K562 (cell line): ENCODE measurements at regions not wholly inside any gene's neighbourhood (a gene's known extent, or its start where the extent isn't known, plus 50 kb on each side); places are given as distances from the start of the nearest gene placed in this dataset.

Experiments
- ATAC-seq: fragments of 200-7000 bp; cut with Tn5 transposase; 3 replicates; pipeline ENCODE4 v1.9.1; 2020; ENCODE audit warnings: moderate library complexity
- BruUV-seq: library from RNA; stranded (reverse); fragments of 400-500 nt; replicated peaks from 2 replicates; lab custom pipeline; 2021; lab: Mats Ljungman, UMichigan
- CTCF ChIA-PET: fragments of 300-600 bp; formaldehyde crosslinking; extraction: SDS; loops from one replicate; lab custom pipeline; 2021; ENCODE audit warnings: low intra/inter-chr PET ratio; lab: Yijun Ruan, JAX
- POLR2A ChIA-PET: fragments of 300-600, 350-650 bp; sonication (Branson Sonifier 250); formaldehyde crosslinking; extraction: SDS; loops from one replicate; lab custom pipeline; 2021; ENCODE audit warnings: antibody characterized with exemption, inconsistent platforms; lab: Yijun Ruan, JAX
- DNase-seq, 4 experiments: peaks; one replicate each; pipeline versions ENCODE4 v3.0.0 to v3.0.0-alpha.2; 2011 to 2018; ENCODE audit warnings: low spot score in 3 of 4, mixed read lengths in 3 of 4; ENCODE audit errors: extremely low read depth in 1 of 4
- FAIRE-seq: peaks from 2 replicates; lab custom pipeline; 2011; peaks lifted over from hg19 to GRCh38; lab: Jason Lieb, UNC
- H2AFZ ChIP-seq: 2 replicates; pipeline ENCODE4 v1.6.0; 2011; ENCODE audit warnings: low read depth, low read length, control low read depth, inconsistent platforms
- H3K27ac ChIP-seq: fragments of 200-600 bp; 3 replicates; pipeline ENCODE4 v1.8.0; 2011; ENCODE audit warnings: low read depth, mild to moderate bottlenecking, control low read depth, inconsistent platforms, low read length, moderate library complexity, mixed read lengths; ENCODE audit errors: extremely low read depth
- H3K27me3 ChIP-seq, 2 experiments: fragments of 300-600 bp in 1 of 2; 2 replicates in 1 of 2; 3 replicates in 1 of 2; pipeline versions ENCODE4 v1.6.0 to v1.8.0; 2011; ENCODE audit warnings: inconsistent platforms in 2 of 2, low read length in 2 of 2, mild to moderate bottlenecking in 1 of 2, mixed read lengths in 1 of 2, moderate library complexity in 1 of 2; ENCODE audit not compliant: control insufficient read depth in 2 of 2, insufficient read depth in 2 of 2
- H3K36me3 ChIP-seq: fragments of 300-600 bp; 3 replicates; pipeline ENCODE4 v1.8.0; 2011; ENCODE audit warnings: mild to moderate bottlenecking, low read length, inconsistent platforms; ENCODE audit not compliant: control insufficient read depth, insufficient read depth
- H3K4me1 ChIP-seq, 2 experiments: fragments of 200-600 bp in 1 of 2; replicated peaks in 1 of 2; 2 replicates in 1 of 2; 3 replicates in 1 of 2; pipeline versions ENCODE4 v1.5.1 to v1.8.0; 2011; ENCODE audit warnings: inconsistent platforms in 2 of 2, low read length in 2 of 2, mild to moderate bottlenecking in 1 of 2, mixed read lengths in 1 of 2, moderate library complexity in 1 of 2; ENCODE audit not compliant: control insufficient read depth in 2 of 2, insufficient read depth in 2 of 2
- H3K4me2 ChIP-seq: 2 replicates; pipeline ENCODE4 v1.6.1; 2011; ENCODE audit warnings: low read length, control low read depth, inconsistent platforms, mixed read lengths; ENCODE audit not compliant: insufficient read depth
- H3K4me3 ChIP-seq: fragments of 200-600 bp; sonication (generic), shearing (Covaris generic); 2 replicates; pipeline ENCODE4 v1.5.1; 2016; ENCODE audit warnings: control low read depth, inconsistent platforms
- H3K79me2 ChIP-seq: fragments of 200-600 bp; 3 replicates; pipeline ENCODE4 v1.8.0; 2011; ENCODE audit warnings: low read length, inconsistent platforms; ENCODE audit not compliant: control insufficient read depth, insufficient read depth
- H3K9ac ChIP-seq, 2 experiments: 2 replicates each; pipeline versions ENCODE4 v1.6.0 to v1.6.1; 2011; ENCODE audit warnings: low read depth in 2 of 2, low read length in 2 of 2, control low read depth in 1 of 2, inconsistent platforms in 1 of 2, mild to moderate bottlenecking in 1 of 2, mixed read lengths in 1 of 2; ENCODE audit not compliant: insufficient read depth in 1 of 2
- H3K9me1 ChIP-seq: one replicate; pipeline ENCODE4 v1.6.0; 2011; ENCODE audit warnings: inconsistent platforms, mild to moderate bottlenecking, low read length, moderate library complexity; ENCODE audit not compliant: control insufficient read depth, insufficient read depth
- H3K9me3 ChIP-seq: replicated peaks from 2 replicates; pipeline ENCODE4 v1.5.1; 2011; ENCODE audit warnings: low read depth, low read length, inconsistent platforms; ENCODE audit not compliant: control insufficient read depth, insufficient read depth
- H4K20me1 ChIP-seq: replicated peaks from 2 replicates; pipeline ENCODE4 v1.6.1; 2011; ENCODE audit warnings: low read length, inconsistent platforms, mixed read lengths; ENCODE audit not compliant: control insufficient read depth, insufficient read depth
- CEBPG ChIP-seq, 3 experiments: fragments of 200-800 bp in 1 of 3; sonication (Bioruptor generic) in 1 of 3; sonication (generic) in 1 of 3; formaldehyde crosslinking in 1 of 3; IDR thresholded peaks in 2 of 3; conservative IDR thresholded peaks in 1 of 3; 2 replicates each; pipeline versions ENCODE4 v1.6.1 to v1.8.0; 2016 to 2022; ENCODE audit warnings: missing compliant biosample characterization in 2 of 3, missing genetic modification characterization in 2 of 3, mild to moderate bottlenecking in 1 of 3, missing genetic modification reagents in 1 of 3
- CHD7 ChIP-seq: fragments of 200-600 bp; sonication (generic); IDR thresholded peaks from one replicate; pipeline ENCODE4 v1.6.1; 2012; ENCODE audit warnings: mild to moderate bottlenecking, low read depth, low read length, inconsistent platforms
- HMGN3 ChIP-seq: IDR thresholded peaks from 2 replicates; pipeline ENCODE4 v1.6.1; 2011; ENCODE audit warnings: borderline replicate concordance, low read depth, mild to moderate bottlenecking, mixed read lengths, low read length; ENCODE audit not compliant: insufficient read length; ENCODE audit errors: extremely low read depth
- TCF7 ChIP-seq: sonication (generic); IDR thresholded peaks from 2 replicates; pipeline ENCODE4 v1.6.1; 2016; ENCODE audit warnings: antibody characterized with exemption, borderline replicate concordance
- WGBS: fragments of 100-300 bp; shearing (Covaris generic); methylation state at CpG from one replicate; pipeline ENCODE4 v1.1.6; 2016; ENCODE audit warnings: low coverage, mixed read lengths; ENCODE audit not compliant: insufficient coverage; ENCODE audit errors: missing lambda C conversion rate; 5-methylcytosine and 5-hydroxymethylcytosine counted together
- in situ Hi-C: fragments of 300-500 bp; cut with MboI; formaldehyde crosslinking; loops from 4 replicates; pipeline ENCODE4 v1.15.0; 2018; ENCODE audit warnings: inconsistent platforms, mixed read lengths
- intact Hi-C: fragments of 100-400 bp; cut with micrococcal nuclease; formaldehyde crosslinking; loops from 2 replicates; pipeline ENCODE4 v1.14.2; 2022
- TF ChIP-seq, protein P1 (sequence below): fragments of 250-450 bp; sonication (Bioruptor Pico); IDR thresholded peaks from 2 replicates; pipeline ENCODE4 v1.4.0; 2020; ENCODE audit warnings: mild to moderate bottlenecking

GRCh38 chr20:39904476-39905112, 784.4 kb downstream of the MAFB start:
- Histone ChIP-seq H3K27ac (no peak overlapping the region), H3K9me3 (peaks cover 2% of the 10 kb centered on the region; the same call in 1 of the 2 replicates), H3K4me1 (no peaks in the 10 kb centered on the region), H4K20me1 (no peaks in the 10 kb centered on the region), H3K4me2 (no peak overlapping the region), H3K9me1 (no peaks in the 10 kb centered on the region), H3K9ac (no peak overlapping the region), H3K36me3 (no peaks in the 10 kb centered on the region), H3K79me2 (no peaks in the 10 kb centered on the region), H2AFZ (no peak overlapping the region), H3K4me3 (no peak overlapping the region), H3K27me3 (no peaks in the 10 kb centered on the region)
- ChIA-PET CTCF (no interaction called here), POLR2A (no interaction called here)
- DNase-seq (no peak), ATAC-seq (no peak), FAIRE-seq (no peak)
- intact Hi-C loops: no loop called here
- 1% methylated on average over 7 of the region's 7 CpGs for WGBS
- no peak for TF ChIP-seq CHD7
- TF ChIP-seq TCF7: no peak
- no peak for TF ChIP-seq CEBPG (CRISPR knock-in tag; IDR thresholded peaks at IDR 0.05)
- TF ChIP-seq CEBPG (tag; conservative IDR thresholded peaks at IDR 0.05 in 1 of 2, IDR thresholded peaks at IDR 0.05 in 1 of 2): no peak
- TF ChIP-seq, protein P1, sequence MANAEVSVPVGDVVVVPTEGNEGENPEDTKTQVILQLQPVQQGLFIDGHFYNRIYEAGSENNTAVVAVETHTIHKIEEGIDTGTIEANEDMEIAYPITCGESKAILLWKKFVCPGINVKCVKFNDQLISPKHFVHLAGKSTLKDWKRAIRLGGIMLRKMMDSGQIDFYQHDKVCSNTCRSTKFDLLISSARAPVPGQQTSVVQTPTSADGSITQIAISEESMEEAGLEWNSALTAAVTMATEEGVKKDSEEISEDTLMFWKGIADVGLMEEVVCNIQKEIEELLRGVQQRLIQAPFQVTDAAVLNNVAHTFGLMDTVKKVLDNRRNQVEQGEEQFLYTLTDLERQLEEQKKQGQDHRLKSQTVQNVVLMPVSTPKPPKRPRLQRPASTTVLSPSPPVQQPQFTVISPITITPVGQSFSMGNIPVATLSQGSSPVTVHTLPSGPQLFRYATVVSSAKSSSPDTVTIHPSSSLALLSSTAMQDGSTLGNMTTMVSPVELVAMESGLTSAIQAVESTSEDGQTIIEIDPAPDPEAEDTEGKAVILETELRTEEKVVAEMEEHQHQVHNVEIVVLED (CRISPR knock-in tag): no peak
- no peak for TF ChIP-seq HMGN3
- no TSS peak for BruUV-seq
- in situ Hi-C loops: no loop called here
